ENCODE measurements at regions not wholly inside any gene's neighbourhood (a gene's known extent, or its start where the extent isn't known, plus 50 kb on each side); places are given as distances from the start of the nearest gene placed in this dataset.
"Not testable (repeated sequence)": the region's sequence is repeated elsewhere in the genome, so short reads cannot be mapped to it uniquely, and the experiment has no call there.

DNA sequence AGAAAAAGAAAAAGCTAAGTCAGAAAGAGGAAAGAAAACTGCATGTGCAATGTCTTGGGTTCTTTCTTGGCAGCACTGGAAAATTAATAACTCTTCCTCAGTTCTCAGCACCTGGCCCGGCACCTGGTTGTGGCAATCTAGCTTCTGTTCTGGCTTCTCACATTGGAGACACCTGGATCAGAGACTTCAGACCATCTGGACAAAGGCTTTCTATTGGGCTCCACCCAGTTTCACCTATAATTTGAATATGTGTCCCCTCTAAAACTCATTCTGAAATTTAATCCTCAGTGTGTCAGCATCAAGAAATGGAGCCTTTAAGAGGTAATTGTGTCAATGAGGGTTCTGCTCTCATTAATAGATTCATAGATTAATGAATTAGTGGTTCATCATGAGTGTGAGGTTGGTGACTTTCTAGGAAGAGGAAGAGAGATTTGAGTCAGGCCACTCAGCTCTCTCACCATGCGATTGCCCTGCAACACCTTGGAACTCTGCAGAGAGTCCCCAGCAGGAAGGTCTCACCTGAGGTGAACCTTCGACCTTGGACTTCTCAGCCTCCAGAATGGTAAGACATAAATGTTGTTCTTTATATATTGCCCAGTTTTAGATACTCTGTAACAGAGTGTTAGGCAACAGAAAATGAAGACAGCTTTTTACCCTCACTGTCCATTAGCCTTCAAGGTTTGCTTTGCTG lies 679.9 kb downstream of the NTRK3 start:
- no peak for DNase-seq

DNA sequence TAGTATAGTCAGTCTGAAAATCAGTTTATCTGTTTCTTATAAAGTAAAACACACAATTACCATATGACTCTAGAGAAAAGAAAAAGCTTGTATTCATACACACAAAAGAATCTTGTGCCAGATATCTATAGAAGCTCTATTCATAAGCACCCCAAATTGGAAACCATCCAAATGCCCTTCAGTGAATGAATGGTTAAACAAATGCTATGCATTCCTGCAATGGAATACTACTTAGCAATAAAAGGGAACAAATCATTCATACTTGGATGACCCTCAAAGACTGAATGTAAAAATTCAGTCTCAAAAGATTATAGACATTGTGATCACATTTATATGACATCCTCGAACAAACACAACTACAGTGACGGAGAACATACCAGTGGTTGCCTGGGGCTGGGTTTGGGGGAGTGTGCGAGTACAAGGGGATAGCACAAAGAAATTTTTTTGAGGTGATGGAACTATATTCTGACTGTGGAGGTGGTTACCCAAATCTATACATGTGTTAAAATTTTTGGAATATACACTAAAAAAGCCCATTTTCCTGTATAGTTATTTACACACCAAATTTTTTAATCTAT lies 680.6 kb downstream of the NTRK3 start:
- no peak for DNase-seq

DNA sequence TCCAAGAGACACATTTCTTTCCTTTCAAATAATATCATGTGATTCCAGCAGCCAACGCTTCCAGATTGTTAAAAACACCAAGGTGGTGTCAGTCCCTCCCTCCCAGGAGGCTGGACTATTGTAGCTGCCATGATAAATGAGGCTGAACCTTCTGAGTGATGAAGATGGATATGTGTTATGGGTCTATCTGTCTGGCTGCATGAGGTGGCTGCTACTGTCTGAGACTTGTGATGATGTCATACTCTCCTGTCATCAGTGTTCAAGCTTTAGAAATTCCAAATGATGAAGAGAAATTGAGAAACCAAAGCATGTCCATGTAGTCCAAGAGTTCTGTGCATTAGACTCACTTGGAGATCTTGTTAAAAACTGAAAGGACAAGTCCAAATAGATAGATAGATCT lies 683.0 kb downstream of the NTRK3 start:
- DNase-seq, result no peak

DNA sequence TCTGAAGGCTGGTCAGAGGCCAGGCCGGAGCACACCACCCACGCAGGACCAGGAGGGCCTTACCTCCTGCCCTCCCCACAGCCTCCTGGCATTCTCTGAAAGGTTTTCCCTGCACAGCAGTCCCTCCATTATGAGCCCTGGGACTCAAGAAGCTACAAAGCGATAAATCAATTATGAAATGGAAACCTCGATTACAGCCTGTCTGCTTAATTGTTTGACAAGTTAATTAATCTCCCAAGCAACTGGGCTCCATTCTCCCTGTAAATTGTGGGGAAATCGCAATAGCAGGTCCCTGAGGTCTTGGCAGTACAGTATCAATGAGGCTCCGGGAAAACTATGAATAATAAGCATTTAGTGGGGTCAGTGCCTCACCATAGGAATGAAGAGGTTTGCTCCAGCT lies 683.5 kb downstream of the NTRK3 start:
- DNase-seq, result no peak

DNA sequence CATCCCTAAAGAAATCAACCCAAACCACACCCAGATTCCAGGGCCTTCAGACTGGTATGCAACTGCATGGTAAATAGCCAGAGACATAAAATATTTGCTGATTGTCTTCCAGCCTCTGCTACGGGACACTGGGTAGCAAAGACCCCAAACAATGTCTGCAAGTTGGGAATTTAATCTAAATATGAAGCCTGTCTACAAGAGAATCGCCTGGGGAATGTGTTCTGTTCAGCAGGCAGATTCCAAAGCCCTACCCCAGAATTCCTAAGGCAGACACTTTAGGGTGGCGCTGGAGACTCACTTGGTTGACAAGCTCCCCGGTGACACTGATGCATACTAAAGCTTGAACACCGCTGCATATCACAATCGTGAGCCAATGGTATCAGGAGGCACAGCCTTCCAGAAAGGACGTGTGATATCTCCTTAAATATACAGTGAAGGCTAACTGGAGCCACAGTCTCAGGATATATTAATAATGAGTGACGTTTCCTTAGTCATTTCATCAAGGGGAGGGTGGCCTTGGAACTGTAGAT lies 684.1 kb downstream of the NTRK3 start:
- DNase-seq, result no peak

DNA sequence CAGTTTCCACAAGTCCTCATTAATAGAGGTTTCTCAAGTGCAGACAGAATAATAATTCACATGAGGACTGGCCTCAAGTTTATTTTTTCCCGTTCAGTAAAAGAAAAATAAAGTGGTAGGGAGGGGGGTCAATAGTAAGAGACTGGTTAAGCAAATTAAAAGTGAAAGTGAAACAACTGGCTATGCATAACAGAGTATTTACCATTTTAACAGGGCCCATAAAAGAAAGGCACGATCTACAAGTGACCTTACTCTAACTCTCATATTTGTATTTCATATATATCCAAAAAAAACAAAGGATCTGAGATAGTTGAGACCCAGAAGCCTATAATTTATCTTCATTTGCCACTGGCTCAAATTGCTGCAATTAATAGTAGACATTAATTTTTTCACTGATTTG lies 686.3 kb downstream of the NTRK3 start:
- DNase-seq, result no peak

DNA sequence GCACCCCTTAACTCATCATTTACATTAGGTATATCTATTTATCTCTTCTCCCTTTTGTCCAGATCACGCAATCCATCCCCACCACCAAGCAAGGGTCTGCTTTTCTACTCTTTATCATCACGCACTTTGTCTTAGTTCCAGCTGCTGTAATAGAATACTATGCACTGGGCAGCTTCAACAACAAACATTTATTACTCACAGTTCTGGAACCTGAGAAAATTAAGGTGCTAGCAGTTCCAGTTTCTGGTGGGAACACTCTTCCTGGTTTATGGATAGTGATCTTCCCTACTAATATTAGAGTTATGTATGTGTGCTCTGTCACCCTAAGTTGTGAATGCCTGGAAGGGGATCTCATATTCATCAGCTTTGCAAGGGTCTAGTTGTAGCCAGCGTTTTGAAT lies 687.0 kb downstream of the NTRK3 start:
- DNase-seq, result no peak

DNA sequence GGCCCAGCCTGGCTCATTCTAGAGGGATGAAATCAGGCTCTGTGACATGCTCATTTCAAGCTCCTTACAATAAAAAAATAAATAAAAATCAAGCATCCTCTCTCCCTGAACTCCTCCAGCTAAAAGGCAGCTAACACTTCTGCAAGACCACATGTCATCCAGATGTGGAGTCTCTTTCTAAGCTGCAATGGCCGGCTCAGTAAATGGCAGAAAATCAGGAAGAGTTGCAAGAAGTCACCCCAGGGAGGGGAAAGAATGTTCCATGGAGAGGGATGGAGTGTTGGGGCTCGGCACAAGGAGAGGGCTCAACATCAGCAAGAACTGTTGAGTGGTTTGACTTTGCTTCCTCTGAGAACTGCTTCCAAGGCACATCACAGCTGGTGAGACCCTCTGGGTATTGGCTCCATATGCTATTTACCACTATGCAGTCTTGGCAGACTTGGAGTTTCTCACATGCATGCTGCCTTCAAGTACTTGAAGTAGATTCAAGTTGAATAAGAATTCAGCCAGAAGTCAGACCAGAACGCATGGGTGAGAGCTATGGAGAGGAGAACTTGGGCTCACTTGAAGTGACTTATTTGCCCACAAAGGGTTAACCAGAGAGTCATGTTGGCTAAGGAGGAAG lies 689.0 kb downstream of the NTRK3 start:
- no peak for DNase-seq

DNA sequence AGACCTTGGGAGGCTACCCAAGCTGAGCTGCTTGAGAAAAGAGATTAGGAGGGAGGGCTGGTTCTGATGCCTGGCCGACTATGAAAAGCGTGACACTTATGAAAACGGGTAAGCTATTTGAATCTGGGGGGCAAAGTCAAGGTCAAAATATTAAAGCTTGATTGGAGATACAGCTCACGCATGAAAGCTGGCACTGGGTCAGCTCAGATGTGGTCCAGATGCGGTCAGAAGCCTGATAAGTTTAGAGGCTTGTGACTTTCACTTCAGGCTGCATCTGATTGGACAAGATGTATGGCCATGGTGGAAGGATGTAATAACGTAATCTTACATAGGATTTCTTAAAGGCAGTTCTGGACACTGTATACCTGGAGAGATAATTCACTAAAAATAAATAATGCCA lies 690.3 kb downstream of the NTRK3 start:
- no peak for DNase-seq

DNA sequence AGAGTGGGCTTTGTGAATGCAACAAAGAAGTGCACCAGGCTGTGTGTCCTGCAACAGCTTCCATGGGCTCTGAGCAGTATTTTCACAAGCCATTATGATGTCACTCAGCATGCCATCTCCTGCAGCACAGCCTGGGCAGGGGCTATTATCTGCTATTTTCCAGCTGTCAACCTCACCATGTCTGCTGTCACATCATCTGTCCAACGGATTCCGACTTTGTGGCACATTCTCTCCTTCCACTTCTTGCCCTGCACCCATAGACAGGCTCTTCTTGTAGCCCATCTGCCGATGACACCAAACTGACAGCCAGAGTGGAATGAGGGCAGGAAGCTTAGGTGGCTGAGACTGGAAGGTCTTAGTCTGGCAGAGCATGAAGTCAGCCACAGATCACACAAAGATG lies 691.9 kb downstream of the NTRK3 start:
- DNase-seq, result no peak

DNA sequence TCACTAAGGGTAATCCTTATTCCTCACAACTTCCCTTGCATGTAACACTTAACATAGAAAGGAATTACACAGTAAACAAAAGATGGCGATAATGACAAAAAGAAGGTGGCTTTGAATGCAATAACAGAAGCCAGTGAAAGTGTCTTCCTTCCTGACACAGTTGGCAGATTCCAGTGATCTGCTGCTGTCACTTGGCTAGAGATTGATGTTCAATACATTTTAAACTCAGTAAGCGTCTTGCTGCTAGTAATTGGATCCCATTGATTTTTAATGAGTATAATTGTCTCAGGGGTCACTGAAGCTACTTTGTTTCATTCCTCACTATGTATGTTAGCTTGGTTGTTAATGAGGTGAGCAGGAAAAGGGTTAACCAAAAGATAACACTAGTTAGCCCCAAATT lies 692.7 kb downstream of the NTRK3 start:
- DNase-seq, result no peak

DNA sequence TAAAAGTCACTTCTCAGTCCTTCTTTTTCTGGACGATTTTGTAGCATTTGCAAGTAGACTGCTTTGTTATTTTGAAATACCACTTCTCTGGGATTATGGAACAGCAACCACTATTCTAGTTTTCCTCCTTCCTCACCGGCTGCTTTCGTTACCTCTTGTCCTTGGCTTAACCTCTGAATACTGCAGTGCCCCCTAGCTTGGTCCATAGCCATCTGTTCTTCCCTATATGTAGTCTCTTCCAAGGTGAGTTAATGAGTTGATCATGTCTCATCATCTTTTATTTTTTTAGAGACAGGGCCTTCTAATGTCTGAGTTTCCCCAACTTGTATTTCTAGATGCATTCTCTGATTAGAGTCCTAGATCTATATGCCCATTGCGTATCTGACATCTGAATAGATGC lies 694.3 kb downstream of the NTRK3 start:
- DNase-seq, result no peak

DNA sequence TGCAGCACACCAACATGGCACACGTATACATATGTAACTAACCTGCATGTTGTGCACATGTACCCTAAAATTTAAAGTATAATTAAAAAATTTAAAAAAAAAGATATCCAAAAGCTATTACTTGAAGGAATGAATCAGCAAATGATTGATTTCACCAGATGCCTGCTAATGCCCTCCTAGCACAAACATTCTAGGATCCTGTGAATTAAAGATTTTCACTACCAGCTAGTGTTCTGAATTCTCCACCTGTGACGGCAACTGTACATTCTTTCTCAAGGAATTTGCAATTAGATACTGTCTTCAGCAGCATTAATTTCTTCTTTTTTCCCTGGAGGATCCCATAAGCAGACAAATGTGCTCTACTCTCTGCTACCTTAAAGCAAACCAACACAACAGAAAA lies 694.9 kb downstream of the NTRK3 start:
- no peak for DNase-seq

DNA sequence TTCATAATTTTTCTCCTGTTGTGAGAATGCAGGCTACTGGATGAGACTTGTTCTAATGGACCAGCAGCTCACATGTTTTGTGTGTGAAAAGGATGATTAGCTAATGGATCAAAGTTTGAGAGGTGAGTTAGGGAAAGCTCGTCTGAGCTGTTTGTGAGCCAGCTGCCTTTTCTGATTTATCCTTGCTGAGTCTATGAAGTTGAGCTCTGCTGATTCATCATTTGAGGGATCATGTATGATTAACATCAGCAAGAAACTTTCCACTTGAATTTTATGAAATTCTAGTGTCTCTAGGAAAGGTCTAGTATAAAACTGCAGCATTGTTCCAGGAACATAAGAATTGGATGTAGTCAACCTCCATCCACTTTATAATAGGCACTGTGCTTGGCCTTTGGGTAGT lies 698.7 kb downstream of the NTRK3 start:
- no peak for DNase-seq

DNA sequence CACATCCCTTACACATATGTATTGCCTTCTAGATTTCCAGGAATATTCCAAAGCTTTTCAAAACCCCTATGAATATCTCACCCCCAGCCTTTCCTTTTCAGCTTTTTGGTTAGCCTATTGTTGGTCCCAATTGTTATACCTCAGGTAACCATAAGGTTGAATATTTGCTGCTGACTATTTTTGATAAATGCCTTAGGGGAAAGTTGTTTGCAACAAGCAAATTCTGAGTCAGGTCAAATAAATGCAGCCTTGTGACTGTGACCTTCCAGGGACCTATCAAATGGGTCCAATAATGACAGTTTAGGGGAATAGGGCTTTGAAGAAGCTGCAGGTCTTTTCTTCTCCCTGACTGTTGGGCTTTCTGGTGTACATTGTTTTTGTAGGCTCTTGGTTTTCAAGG lies 699.7 kb downstream of the NTRK3 start:
- DNase-seq, result no peak

DNA sequence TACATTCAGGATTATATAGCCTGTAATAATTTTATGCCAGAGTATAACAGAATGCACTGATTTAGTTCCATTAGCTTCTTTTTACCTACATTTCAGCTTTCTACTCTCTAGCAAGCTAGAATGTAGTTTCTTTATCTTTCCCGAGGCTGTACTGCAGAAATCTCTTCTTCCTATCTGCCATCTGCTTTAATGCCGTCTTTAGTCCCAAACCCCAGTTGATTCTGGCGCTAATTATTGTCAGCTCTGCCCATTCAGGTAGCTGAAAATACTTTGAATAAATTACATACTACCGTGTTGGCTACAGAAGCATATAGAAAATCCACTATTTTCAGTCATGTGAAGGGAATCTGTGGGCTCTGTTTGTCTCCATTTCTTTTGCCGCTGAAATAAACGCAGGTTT lies 706.7 kb downstream of the NTRK3 start:
- DNase-seq, result no peak

DNA sequence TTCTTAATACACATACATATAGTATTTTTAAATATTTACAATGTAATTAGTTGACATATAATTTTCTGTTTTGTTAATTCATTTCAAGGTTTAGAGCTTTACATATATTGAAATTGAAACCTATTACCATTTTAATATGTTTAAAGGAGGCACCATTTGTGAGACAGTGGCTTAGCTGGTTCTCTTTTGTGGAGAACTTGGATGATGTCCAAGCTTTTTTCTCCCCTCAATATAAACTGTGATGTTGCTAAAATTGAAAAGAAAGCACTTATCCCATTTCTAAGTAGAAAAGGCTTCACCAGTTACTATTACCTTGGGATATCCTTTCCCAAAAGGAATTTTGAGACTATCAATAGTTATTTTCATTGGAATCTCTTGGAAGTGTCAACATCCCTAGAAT lies 707.2 kb downstream of the NTRK3 start:
- DNase-seq, result no peak

DNA sequence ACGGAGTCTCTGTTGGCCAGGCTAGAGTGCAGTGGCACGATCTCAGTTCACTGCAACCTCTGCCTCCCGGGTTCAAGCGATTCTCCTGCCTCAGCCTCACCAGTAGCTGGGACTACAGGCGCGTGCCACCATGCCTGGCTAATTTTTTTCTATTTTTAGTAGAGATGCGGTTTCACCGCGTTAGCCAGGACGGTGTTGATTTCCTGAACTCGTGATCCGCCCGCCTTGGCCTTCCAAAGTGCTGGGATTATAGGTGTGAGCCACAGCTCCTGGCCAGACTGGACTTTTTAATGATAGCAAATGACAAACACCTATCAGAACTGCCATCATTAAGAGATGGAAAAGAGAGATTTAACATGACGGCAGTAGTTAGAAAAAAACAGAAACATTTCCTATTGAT lies 707.9 kb downstream of the NTRK3 start:
- not testable (repeated sequence) for DNase-seq

DNA sequence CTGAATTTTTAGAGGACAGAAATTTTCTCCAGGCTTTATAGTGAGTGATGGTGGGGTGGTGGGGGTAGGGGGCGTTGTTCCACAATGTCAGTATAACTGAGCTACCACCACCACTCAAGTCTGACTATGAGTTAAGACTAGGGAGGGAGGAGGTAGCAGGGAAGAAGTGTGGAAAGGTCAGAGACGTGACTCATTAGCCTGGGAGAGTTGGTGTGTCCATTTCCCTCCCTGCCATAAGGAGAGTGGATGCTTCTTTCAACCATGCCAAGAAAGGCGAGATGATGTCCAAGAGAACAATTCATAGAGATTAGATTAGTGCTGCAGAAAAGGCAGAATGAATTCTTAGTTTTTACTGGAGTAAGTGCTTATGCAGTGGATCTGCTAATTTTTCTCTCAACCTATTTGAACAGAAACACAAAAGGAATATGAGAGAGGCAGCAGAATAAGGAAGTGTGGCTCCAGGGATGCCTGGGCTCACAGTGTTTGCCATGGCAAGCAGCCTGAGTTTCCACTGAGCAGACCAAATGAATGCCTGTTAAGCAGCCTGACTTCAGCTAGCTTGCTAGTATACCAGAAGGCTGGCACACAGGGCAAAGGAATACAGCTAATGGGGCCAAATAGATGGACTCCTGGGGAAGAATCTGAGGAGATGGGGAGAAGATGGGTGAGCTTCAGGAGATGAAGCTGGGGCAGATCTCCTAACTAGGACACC lies 708.9 kb downstream of the NTRK3 start:
- no peak for DNase-seq

DNA sequence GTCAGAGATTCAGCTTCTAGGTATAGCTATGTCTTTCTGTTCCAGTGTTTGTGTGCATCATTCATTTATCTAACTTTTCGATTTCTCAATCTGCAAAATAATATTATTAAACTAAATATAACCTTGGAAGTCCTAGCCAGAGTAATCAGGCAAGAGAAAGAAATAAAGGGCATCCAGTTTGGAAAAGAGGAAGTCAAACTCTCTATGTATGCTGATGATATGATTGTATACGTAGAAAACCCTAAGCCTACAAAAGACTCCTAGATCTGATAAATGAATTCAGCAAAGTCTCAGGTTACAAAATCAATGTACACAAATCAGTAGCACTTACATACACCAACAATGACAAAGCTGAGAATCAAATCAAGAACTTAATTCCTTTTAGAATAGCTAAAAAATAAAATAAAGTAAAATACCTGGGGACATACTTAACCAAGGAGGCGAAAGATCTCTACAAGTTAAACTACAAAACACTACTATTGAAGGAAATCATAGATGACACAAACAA lies 718.2 kb downstream of the NTRK3 start:
- no peak for DNase-seq

DNA sequence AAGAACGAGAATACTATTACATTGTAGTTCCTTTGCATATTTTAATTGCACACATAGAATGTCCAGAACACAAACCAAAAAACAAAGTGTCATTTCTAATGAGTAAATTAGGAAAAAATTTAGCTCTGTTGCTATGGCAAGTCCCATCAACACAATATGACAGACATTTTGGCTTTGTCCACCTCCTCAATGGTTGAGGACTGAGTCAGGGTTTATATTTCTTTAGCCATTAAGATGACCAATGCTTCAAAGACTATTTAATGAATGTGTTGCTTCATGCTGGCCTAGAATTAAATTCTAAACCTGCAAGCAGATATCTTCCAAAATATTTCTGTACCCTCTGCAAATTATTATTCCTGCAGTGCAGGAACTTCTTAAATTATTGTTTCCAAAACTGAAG lies 719.2 kb downstream of the NTRK3 start:
- DNase-seq, result no peak

DNA sequence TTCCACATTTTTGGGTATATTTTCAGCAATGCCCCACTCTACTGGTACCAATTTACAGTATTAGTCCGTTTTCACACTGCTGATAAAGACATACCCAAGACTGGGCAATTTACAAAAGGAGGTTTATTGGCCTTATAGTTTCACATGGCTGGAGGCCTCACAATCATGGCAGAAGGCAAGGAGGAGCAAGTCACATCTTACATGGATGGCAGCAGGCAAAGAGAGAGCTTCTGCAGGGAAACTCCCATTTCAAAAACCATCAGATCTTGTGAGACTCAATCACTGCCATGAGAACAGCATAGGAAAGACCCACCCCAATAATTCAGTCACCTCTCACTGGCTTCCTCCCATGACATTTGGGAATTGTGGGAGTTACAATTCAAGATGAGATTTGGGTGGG lies 722.9 kb downstream of the NTRK3 start:
- not testable (repeated sequence) for DNase-seq

DNA sequence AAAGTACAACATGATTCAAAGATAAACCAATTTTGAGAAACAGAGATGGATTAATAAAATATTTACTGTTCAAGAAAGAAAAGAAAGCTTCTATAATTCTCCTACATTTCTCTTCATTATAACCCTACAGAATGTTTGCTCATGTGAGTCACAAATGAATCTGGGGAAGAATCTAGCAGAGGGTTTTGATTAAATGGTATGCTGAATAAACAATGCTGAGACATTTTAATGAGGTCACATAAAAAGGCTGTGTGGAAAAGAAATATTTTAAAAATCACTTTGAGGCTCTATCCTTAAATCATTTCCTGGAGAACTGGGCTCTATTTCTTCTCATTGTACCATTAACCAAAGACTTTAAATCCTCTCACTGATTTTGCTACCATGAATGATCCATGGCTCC lies 727.7 kb downstream of the NTRK3 start:
- DNase-seq, result no peak

DNA sequence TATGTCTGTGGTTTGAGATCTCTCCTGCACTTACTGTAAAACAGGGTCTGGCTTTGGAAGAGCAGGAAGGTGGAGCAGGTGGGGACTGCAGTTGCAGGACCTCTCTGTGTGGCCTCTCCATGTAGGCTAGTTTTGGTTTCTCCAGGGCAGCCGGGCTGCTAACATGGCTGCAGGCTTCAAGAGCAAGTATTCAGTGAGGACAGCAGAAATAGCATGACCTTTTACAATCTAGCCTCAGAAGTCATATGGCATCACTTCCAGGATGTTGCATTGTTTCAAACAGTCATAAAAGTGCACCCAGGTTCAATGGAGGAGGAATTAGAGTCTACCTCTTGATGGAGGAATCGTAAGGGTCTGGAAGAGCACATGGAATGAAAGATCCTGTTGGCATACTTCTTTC lies 728.7 kb downstream of the NTRK3 start:
- DNase-seq, result no peak

All from activated naive CD4-positive, alpha-beta T cell treated with Interleukin-2 at 50 U/mL for 16 hours (primary cell).